ENCODE measurements at regions not wholly inside any gene's neighbourhood (a gene's known extent, or its start where the extent isn't known, plus 50 kb on each side); places are given as distances from the start of the nearest gene placed in this dataset.

- DNase-seq (ENCODE audit: low read depth in 2 of 3, low spot score in 2 of 3), result peak in 1 of 3 donors; percentile 42
These were observed 630.5 kb upstream of the FANCL start for GRCh38 chr2:58871469-58872142.

GRCh38 chr2:58870704-58871103 lies 629.6 kb upstream of the FANCL start:
- no peak for DNase-seq (ENCODE audit: low read depth in 2 of 3, low spot score in 2 of 3)

- no peak for DNase-seq (ENCODE audit: low read depth in 2 of 3, low spot score in 2 of 3)
These were observed 625.8 kb upstream of the FANCL start for GRCh38 chr2:58866946-58867345.

GRCh38 chr2:58866527-58866926 lies 625.4 kb upstream of the FANCL start:
- no peak for DNase-seq (ENCODE audit: low read depth in 2 of 3, low spot score in 2 of 3)

- DNase-seq (ENCODE audit: low read depth in 2 of 3, low spot score in 2 of 3), result no peak
These were observed 624.9 kb upstream of the FANCL start for GRCh38 chr2:58866040-58866439.

GRCh38 chr2:58865436-58865835 lies 624.3 kb upstream of the FANCL start:
- DNase-seq (ENCODE audit: low read depth in 2 of 3, low spot score in 2 of 3), result no peak

- no peak for DNase-seq (ENCODE audit: low read depth in 2 of 3, low spot score in 2 of 3)
These were observed 621.1 kb upstream of the FANCL start for GRCh38 chr2:58862244-58862643.

GRCh38 chr2:58860586-58860985 lies 619.5 kb upstream of the FANCL start:
- no peak for DNase-seq (ENCODE audit: low read depth in 2 of 3, low spot score in 2 of 3)

- DNase-seq (ENCODE audit: low read depth in 2 of 3, low spot score in 2 of 3), result no peak
These were observed 615.0 kb upstream of the FANCL start for GRCh38 chr2:58856100-58856499.

- DNase-seq (ENCODE audit: low read depth in 2 of 3, low spot score in 2 of 3), result no peak
These were observed 612.3 kb upstream of the FANCL start for GRCh38 chr2:58853420-58853819.

- no peak for DNase-seq (ENCODE audit: low read depth in 2 of 3, low spot score in 2 of 3)
These were observed 611.8 kb upstream of the FANCL start for GRCh38 chr2:58852905-58853304.

- no peak for DNase-seq (ENCODE audit: low read depth in 2 of 3, low spot score in 2 of 3)
These were observed 611.1 kb upstream of the FANCL start for GRCh38 chr2:58852243-58852642.

GRCh38 chr2:58851598-58851997 lies 610.5 kb upstream of the FANCL start:
- DNase-seq (ENCODE audit: low read depth in 2 of 3, low spot score in 2 of 3), result no peak

- no peak for DNase-seq (ENCODE audit: low read depth in 2 of 3, low spot score in 2 of 3)
These were observed 603.9 kb upstream of the FANCL start for GRCh38 chr2:58845011-58845410.

GRCh38 chr2:58842501-58843155 lies 601.5 kb upstream of the FANCL start:
- DNase-seq (ENCODE audit: low read depth in 2 of 3, low spot score in 2 of 3), result no peak

GRCh38 chr2:58834404-58834803 lies 593.3 kb upstream of the FANCL start:
- peak in 2 of 3 donors; percentile 18 to 54 for DNase-seq (ENCODE audit: low read depth in 2 of 3, low spot score in 2 of 3)

- DNase-seq (ENCODE audit: low read depth in 2 of 3, low spot score in 2 of 3), result peak in 1 of 3 donors; percentile 14
These were observed 585.7 kb upstream of the FANCL start for GRCh38 chr2:58826795-58827194.

GRCh38 chr2:58812771-58813344 lies 571.7 kb upstream of the FANCL start:
- DNase-seq (ENCODE audit: low read depth in 2 of 3, low spot score in 2 of 3), result no peak

- DNase-seq (ENCODE audit: low read depth in 2 of 3, low spot score in 2 of 3), result no peak
These were observed 564.0 kb upstream of the FANCL start for GRCh38 chr2:58805126-58805525.

- DNase-seq (ENCODE audit: low read depth in 2 of 3, low spot score in 2 of 3), result no peak
These were observed 562.1 kb upstream of the FANCL start for GRCh38 chr2:58803192-58803591.

GRCh38 chr2:58800881-58801280 lies 559.8 kb upstream of the FANCL start:
- no peak for DNase-seq (ENCODE audit: low read depth in 2 of 3, low spot score in 2 of 3)

GRCh38 chr2:58798676-58799208 lies 557.6 kb upstream of the FANCL start:
- no peak for DNase-seq (ENCODE audit: low read depth in 2 of 3, low spot score in 2 of 3)
